ENCODE measurements at regions not wholly inside any gene's neighbourhood (a gene's known extent, or its start where the extent isn't known, plus 50 kb on each side); places are given as distances from the start of the nearest gene placed in this dataset.

- TF ChIP-seq CTCF (IDR thresholded peaks at IDR 0.05) (no peak), POLR2AphosphoS5 (IDR thresholded peaks at IDR 0.05) (no peak), POLR2A (IDR thresholded peaks at IDR 0.05) (no peak)
Observed at GRCh38 chr4:1572010-1572385, 112.1 kb downstream of the FAM53A start.

Data from transverse colon (tissue), 4 donors.